ENCODE measurements at regions not wholly inside any gene's neighbourhood (a gene's known extent, or its start where the extent isn't known, plus 50 kb on each side); places are given as distances from the start of the nearest gene placed in this dataset.

DNA sequence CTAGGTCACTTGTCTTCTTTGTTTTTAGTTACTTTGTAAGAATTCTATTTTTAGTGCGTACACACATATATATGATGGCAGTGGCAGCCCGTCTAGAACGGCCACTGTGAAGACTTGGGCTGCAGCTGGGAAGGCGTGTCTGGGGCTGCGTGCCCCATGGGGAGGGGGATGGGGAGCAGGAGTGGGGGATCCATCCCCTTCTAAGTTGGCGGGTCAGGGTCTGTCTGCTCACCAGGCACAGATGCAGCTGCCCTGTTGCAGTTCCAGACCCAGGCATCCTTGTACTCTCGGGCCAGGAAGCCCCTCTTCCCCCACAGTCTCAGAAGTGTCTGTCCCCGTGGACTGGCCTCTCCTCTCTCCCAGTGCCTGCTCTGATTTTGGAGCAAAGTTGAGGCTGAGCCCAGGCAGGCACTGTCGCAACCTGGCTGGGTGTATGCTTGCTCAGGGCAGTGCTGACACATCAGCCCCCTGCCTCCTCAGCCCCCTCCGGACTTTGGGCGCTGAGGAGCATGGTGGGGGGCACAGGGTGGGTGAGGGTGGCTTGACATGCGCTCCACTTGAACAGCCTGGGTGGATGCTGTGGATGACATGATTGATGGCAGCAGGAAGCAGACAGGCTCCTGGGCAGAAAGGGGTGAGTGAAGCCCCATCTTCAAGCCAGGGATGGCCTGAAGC is 271.2 kb upstream of the NAV3 start:
- under 1% methylated on average over 12 of the region's 12 CpGs for WGBS (ENCODE audit: insufficient coverage, low coverage, missing lambda C conversion rate)
- CTCF ChIA-PET (ENCODE audit: low intra/inter-chr PET ratio) = no interaction called here
- Histone ChIP-seq H3K79me2 (ENCODE audit: control insufficient read depth, insufficient read depth, low read length) (no peaks in the 10 kb centered on the region), H2AFZ (ENCODE audit: low read depth, low read length) (no peak overlapping the region), H3K4me1 (replicated peaks in 1 of 2; ENCODE audit: control insufficient read depth in 2 of 2, insufficient read depth in 2 of 2, low read length in 2 of 2) (no peaks in the 10 kb centered on the region), H3K9ac (ENCODE audit: insufficient read depth in 1 of 2, low read depth in 2 of 2, low read length in 2 of 2) (no peak overlapping the region), H4K20me1 (replicated peaks; ENCODE audit: control insufficient read depth, insufficient read depth, low read length) (no peaks in the 10 kb centered on the region), H3K27me3 (ENCODE audit: control insufficient read depth in 2 of 2, insufficient read depth in 2 of 2, low read length in 2 of 2) (no peaks in the 10 kb centered on the region), H3K4me2 (ENCODE audit: insufficient read depth, low read length) (no peak overlapping the region), H3K36me3 (ENCODE audit: control insufficient read depth, insufficient read depth, low read length) (no peaks in the 10 kb centered on the region), H3K9me1 (ENCODE audit: control insufficient read depth, insufficient read depth, low read length) (no peaks in the 10 kb centered on the region), H3K9me3 (replicated peaks; ENCODE audit: control insufficient read depth, insufficient read depth, low read depth, low read length) (peaks cover 2% of the 10 kb centered on the region; the same call in 1 of the 2 replicates), H3K27ac (ENCODE audit: extremely low read depth, low read depth, low read length) (no peak overlapping the region), H3K4me3 (no peak overlapping the region)
- DNase-seq (ENCODE audit: extremely low read depth in 1 of 4, low spot score in 3 of 4) = no peak
- intact Hi-C loops (cut with micrococcal nuclease) (no loop called here), in situ Hi-C loops (cut with MboI) (no loop called here)
- FAIRE-seq = no peak
- POLR2A ChIA-PET = no interaction called here
- ATAC-seq = no peak
- BruUV-seq (replicated peaks) = no TSS peak
- TF ChIP-seq RB1 (IDR thresholded peaks at IDR 0.05; ENCODE audit: low read depth) = no peak
- TF ChIP-seq TSC22D4 (tag; IDR thresholded peaks at IDR 0.05) = no peak
- TF ChIP-seq, protein P1, sequence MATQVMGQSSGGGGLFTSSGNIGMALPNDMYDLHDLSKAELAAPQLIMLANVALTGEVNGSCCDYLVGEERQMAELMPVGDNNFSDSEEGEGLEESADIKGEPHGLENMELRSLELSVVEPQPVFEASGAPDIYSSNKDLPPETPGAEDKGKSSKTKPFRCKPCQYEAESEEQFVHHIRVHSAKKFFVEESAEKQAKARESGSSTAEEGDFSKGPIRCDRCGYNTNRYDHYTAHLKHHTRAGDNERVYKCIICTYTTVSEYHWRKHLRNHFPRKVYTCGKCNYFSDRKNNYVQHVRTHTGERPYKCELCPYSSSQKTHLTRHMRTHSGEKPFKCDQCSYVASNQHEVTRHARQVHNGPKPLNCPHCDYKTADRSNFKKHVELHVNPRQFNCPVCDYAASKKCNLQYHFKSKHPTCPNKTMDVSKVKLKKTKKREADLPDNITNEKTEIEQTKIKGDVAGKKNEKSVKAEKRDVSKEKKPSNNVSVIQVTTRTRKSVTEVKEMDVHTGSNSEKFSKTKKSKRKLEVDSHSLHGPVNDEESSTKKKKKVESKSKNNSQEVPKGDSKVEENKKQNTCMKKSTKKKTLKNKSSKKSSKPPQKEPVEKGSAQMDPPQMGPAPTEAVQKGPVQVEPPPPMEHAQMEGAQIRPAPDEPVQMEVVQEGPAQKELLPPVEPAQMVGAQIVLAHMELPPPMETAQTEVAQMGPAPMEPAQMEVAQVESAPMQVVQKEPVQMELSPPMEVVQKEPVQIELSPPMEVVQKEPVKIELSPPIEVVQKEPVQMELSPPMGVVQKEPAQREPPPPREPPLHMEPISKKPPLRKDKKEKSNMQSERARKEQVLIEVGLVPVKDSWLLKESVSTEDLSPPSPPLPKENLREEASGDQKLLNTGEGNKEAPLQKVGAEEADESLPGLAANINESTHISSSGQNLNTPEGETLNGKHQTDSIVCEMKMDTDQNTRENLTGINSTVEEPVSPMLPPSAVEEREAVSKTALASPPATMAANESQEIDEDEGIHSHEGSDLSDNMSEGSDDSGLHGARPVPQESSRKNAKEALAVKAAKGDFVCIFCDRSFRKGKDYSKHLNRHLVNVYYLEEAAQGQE (IDR thresholded peaks at IDR 0.05; ENCODE audit: borderline replicate concordance) = no peak
- TF ChIP-seq, protein P1 (CRISPR knock-in tag; IDR thresholded peaks at IDR 0.05; ENCODE audit: low read depth) = no peak
